HG02610 (cell line): ENCODE measurements at regions not wholly inside any gene's neighbourhood (a gene's known extent, or its start where the extent isn't known, plus 50 kb on each side); places are given as distances from the start of the nearest gene placed in this dataset.

ENCODE experiments used
- ATAC-seq: cut with Tn5 transposase; IDR thresholded peaks from one replicate; pipeline ENCODE4 v1.9.1; 2021; ENCODE audit warnings: mild to moderate bottlenecking, moderate library complexity; ENCODE audit not compliant: unreplicated experiment

DNA sequence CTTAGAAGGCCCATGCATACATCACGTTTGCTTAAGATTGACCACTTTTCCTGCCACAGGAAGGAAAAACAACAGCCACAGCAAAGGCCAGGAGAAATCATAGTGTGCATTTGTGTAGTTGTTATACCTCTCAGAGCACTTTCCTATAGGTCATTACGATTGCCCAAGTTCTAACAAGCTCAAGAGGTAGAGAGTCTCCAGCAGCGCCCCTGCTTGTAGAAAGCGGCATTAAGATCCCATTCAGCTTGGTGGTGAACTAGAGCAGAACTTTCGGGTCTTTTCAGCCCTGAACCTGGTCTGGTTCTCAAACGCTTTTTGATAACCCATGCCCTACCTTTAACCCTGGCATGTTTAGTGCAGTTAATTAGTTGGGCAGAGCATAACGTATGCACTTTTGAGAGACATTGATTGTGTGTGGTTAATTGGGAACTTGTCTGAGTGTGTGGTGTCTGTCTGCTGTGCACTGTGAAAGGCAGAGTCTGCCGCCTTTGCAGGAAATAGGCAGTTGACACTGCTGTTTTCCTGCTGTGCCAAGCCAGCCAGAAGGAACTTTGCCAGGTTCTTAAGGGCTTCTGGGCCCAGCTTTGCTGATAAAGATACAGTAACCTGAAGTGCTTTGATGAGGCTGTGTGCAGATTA lies 109.9 kb upstream of the CLMP start:
- no peak for ATAC-seq

- ATAC-seq = no peak
Observed at GRCh38 chr11:123303924-123304323, 108.9 kb upstream of the CLMP start.

DNA sequence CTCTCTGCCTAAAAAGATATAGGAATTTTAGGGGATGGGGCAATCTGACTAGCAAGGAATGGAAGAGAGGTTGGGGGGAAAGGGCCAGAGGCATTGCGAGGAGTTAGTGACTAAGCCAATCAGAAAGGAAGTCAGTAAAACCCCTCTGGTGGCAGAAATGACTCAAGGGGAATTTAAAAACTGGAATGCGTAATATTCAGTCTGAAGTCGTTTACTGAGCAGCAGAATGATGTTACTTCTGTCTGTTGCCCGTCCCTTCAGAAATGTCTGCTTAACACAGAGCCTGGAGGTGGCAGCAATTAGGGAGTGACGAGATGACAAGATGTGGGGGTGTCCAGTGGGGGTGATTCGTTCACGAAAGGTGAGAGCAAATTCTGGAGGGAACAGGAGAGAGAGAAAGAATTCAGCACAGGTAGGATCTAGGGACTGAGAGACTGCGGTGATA lies 107.7 kb upstream of the CLMP start:
- peak; percentile 75 for ATAC-seq

- peak; percentile 61 for ATAC-seq
Observed at GRCh38 chr11:123301696-123302400, 106.8 kb upstream of the CLMP start.

DNA sequence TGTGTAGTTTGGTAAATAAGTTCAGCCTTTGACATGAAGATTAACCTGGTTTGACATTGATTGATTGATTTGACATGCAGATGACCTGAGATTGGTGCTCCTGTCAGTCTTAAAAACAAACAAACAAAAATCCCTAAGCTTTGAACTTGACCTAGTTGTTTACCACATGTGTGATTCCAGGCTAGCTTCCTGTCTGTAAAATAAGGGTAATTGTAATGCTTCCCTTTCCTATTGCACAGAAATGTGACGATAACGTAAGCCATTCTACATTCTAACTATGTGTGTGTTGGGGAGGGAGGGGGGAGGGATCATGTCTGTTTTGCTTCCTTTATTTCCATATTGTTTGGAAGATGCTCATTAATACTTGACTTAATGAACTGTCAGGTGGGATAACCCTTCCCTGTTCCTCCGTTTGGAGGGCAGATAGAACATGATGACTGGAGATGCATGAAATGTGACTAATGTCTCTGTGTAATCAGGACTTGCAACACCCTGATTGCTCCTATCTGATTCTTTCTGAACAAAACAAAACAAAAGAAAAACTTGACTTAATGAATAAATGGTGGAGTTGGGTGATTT lies 106.1 kb upstream of the CLMP start:
- ATAC-seq = no peak

DNA sequence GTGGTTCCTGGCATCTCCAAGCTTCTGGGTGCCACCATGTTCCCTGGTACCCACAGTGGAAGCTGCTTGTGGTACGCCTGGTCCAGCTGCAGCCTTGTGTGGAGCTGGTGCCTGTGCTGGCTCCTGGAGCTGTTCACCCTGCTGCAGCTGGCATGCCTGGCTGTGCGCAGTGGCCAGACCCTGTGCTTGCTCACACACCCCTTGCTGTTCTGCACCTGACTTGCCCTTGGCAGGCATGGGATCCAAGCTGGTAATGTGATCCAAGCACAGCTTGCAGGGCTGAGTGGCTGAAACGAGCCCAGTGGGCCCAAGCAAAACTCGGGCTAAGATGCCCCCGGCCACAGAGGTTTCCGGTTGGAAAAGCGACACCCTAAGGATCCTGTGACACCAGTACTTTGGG lies 104.7 kb upstream of the CLMP start:
- ATAC-seq = no peak

DNA sequence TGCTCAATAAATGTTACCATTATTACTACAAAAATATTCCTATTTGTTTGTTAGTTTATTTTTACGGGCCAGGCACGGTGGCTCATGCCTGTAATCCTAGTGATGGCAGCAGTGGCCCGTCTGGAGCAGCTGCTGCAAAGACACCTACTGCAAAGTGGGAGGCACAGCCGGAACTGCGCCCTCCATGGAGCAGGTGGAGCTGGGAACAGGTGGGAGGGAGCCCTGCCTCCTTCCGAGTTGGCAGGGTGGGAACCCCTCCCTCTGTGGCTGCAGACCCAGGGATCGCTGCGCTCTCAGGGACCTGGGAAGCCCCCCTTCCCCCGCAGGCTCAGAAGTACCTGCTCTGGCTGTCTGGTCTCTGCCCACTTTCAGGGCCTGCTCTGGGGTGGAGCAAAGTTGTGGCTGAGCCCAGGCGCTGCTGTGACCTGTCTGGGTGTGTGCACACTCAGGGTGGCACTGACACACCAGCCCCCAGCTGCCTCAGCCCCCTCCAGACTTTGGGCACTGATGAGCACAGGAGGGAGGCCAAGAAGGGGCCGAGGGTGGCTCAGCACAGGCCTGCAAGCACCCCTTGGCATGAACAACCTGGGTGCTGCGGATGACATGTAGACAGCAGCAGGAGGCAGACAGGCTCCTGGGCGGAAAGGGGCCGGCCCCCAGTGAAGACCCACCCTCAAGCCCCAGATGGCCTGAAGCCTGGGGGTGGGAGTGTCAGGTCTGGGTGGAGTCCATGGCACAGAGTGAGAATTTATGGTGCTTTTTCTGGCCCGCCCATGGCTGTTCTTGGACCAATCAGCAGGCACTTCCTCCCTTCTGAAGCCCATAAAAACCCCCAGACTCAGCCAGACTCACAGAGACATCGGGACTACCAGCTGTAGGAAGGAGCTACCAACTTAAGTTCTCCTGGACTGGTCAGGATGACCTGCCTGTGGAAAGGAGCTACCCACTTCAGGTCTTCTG lies 103.7 kb upstream of the CLMP start:
- no peak for ATAC-seq

DNA sequence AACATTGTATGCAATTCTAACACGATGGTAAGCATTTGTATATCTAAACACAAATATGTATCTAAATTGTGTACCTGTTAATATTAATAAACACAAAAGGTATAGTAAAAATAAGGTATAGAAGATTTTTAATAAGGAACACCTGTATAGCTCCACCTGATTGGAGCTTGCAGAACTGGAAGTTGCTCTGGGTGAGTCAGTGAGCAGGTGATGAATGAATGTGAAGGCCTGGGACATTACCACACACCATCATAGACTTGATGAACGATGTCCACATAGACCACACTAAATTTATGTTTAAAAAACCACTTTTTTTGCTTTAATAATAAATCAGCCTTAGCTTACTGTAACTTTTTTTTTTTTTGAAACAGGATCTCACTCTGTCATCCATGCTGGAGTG lies 97.6 kb upstream of the CLMP start:
- no peak for ATAC-seq

DNA sequence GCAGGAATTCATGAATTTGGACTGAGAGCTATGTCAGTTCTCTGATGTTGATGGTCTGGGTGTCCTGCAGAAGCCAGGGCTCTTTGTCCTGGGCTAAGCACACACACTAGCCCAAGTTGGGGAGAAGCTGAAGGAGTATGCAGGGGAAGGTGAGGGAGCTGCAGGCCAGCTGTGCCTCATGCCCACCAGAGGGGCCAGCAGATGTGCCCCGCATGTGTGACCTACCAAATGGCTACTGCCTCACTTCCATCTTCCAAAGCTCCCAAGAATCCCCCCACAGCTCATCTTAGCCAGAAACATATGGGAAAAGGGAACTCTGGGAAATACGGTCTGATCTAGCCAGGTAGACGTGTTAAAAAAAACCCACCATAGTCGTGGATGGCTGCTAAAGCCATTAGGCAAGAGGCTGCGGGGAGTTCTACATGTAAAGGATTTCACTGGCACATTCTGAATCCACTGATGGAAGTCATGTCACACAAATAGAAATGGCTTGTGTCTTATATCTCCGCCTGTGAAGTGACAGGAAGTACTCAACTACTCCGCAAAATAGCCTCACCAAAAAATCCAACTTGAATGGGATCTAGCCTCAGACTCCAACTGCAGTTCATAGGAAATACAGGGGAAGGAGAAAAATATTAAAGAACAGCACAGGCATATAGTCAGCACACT lies 96.3 kb upstream of the CLMP start:
- ATAC-seq = no peak

DNA sequence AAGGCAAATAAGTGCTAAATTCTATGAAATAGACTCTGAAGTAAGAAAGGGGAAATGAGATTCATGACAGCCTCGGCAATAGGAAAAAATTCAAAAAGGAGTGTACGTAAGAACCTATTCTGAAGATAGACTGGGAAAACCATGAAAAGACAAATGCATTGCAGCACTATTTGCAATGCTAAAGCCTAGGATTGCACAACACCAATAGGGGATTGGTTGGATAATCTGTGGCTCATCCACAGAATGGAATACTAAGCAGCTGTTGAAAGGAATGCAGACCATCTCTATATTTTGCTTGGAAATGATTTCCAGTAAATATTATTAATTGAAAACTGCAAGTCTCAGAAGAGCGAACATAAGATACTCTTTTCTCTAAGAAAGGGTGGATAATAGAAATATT lies 91.7 kb upstream of the CLMP start:
- ATAC-seq = no peak

DNA sequence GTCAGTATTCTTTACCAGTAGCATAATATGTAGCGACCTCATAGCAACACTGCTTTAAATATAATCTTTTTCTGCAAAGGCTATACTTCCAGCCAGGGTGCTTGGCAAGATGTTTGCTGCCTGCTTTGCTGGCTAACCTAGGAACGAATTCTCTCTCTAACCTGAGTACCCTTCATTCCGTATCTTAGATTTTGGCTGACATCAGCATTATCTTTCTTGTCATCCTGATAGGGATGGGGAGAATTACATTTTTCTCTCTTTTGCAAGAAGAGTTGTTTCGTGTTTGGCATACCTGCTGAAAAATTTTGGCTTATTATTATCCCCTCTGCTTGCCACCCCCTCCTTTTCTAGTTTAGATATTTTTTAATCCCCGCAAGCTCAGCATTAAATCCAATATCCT lies 91.2 kb upstream of the CLMP start:
- ATAC-seq = no peak

- ATAC-seq = no peak
Observed at GRCh38 chr11:123284454-123284853, 89.4 kb upstream of the CLMP start.

DNA sequence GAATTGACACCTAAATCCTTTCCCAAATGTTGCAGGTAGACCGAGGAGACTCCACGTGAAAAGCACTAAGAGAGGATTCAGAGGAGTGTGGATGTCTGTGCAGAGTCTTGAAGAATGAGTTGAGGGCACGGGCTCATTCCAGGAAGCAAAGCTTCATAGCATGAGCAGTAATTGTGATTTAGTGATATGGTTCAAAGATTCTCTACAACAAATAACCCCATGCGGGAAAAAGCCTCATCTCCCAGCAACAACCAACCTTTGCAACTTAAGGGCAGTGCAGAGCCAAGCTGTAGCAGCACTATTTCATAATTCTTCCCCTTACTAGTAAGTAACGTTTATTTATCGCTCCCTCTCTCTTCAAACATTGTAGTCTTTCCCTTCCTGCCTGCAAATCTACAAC lies 87.5 kb upstream of the CLMP start:
- ATAC-seq = no peak

DNA sequence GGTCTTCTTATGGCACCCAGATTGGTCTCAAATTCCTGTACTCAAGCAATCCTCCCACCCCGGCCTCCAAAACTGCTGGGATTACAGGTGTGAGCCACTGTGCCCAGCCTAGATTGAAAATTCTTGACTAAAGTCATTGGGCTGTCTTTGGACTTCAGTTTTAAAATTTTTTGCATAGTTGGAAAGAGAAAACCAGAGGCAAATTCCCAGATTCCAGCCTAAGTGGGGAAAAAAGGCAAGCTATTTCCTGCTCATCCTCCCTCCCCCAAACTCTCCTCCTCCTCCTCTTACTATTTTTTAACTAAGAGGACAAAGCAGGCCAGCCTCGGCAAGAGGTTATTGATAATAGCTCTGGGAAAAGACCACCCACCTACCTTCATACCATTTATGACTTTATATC lies 78.6 kb upstream of the CLMP start:
- ATAC-seq = no peak

DNA sequence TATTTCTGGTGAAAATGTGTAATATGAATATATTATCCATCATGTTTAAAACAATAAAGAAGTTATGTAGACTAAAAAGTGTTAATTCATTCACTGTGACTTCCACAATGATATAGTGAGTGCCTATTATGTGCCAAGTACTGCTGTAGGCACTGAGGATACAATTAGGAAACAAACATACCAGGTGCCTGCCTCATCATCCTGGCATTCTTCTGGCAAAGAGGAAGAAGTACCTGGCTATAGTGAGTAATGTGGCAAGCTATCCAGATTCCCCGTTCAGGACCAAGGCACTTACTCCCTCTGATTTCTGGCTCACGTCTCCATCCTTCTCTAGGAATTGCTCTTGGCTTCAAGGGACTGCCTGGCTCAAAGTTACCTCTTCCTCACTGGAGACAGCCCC lies 77.5 kb upstream of the CLMP start:
- no peak for ATAC-seq

- ATAC-seq = no peak
Observed at GRCh38 chr11:123268156-123268555, 73.1 kb upstream of the CLMP start.

DNA sequence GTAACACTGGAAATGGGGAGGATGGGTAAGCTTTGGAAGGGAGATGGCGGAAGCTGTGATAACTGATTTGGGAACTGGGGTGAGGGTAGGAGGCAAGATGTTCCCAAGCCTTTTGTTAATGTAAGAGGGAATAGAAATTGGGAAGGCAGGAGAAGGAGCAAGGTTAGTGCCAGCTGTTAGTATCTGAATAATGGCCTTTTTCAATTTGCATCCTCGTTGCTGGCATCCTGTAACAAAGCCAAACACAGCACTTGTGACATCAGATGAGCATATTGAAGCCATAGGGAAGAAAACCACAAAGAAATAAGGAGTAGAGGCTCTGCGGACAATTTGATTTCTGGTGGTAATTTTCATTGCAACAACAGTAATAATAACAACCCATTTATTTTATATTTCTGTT lies 70.9 kb upstream of the CLMP start:
- ATAC-seq = no peak

DNA sequence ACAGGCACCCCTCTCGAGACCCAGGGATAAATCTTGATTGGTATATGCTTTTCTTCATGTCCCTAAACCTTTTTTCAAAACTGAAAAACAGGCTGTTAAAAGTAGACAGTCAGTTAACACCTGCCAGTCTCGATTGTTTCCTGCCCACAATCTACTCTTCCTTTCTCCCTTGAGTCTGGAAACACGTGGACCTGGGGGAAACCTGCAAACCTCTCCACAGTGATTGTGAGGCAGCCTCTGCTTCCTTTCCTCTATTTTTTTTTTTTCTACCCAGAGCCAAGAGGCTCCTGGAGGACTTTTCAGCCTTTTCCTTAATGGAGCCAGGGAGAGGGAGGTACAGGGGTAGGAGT lies 69.4 kb upstream of the CLMP start:
- peak; percentile 13 for ATAC-seq

- ATAC-seq = peak; percentile 46
Observed at GRCh38 chr11:123261345-123262106, 66.5 kb upstream of the CLMP start.
